OCI-LY3 (cell line): ENCODE measurements at regions not wholly inside any gene's neighbourhood (a gene's known extent, or its start where the extent isn't known, plus 50 kb on each side); places are given as distances from the start of the nearest gene placed in this dataset.

ENCODE experiments used
- H2AFZ ChIP-seq: fragments of 200-600, 300-600 bp; shearing (Covaris generic); 2 replicates; pipeline ENCODE4 v1.6.0; 2014; ENCODE audit warnings: antibody characterized with exemption, low read depth, low read length
- H3K27ac ChIP-seq: fragments of 200-600, 300-600 bp; sonication (generic); 2 replicates; pipeline ENCODE4 v1.5.1; 2014; ENCODE audit warnings: mild to moderate bottlenecking, low read length, moderate library complexity, mixed read lengths
- H3K27me3 ChIP-seq: fragments of 200-600, 300-600 bp; sonication (generic); 2 replicates; pipeline ENCODE4 v1.6.1; 2014; ENCODE audit warnings: low read depth, low read length, mixed read lengths
- H3K36me3 ChIP-seq: fragments of 200-600, 300-600 bp; sonication (generic); replicated peaks from 2 replicates; pipeline ENCODE3; 2014; ENCODE audit warnings: low read depth, low read length, mixed read lengths
- H3K4me1 ChIP-seq: fragments of 300-600, 200-600 bp; sonication (generic); 2 replicates; pipeline ENCODE4 v1.6.1; 2014; ENCODE audit warnings: low read length, mixed read lengths
- H3K4me2 ChIP-seq: fragments of 200-600, 300-600 bp; sonication (generic); 2 replicates; pipeline ENCODE4 v1.6.1; 2014; ENCODE audit warnings: low read length, mixed read lengths
- H3K4me3 ChIP-seq: fragments of 300-600, 200-600 bp; sonication (generic); 2 replicates; pipeline ENCODE4 v1.5.1; 2014; ENCODE audit warnings: antibody characterized with exemption, mild to moderate bottlenecking, low read length, moderate library complexity
- H3K79me2 ChIP-seq: fragments of 300-600, 200-600 bp; shearing (Covaris generic); 2 replicates; pipeline ENCODE4 v1.6.1; 2014; ENCODE audit warnings: mild to moderate bottlenecking, low read length, mixed read lengths
- H3K9ac ChIP-seq: fragments of 300-600, 200-600 bp; shearing (Covaris generic); 2 replicates; pipeline ENCODE4 v1.6.0; 2014; ENCODE audit warnings: mild to moderate bottlenecking, low read length, moderate library complexity
- H3K9me3 ChIP-seq: fragments of 200-600, 300-600 bp; shearing (Covaris generic); 2 replicates; pipeline ENCODE4 v1.6.1; 2014; ENCODE audit warnings: low read length, mixed read lengths; ENCODE audit not compliant: insufficient read depth
- H4K20me1 ChIP-seq: fragments of 200-600, 300-600 bp; sonication (generic); 2 replicates; pipeline ENCODE4 v1.6.1; 2016; ENCODE audit warnings: low read length, mixed read lengths; ENCODE audit not compliant: insufficient read depth
- EZH2phosphoT487 ChIP-seq: fragments of 200-600 bp; shearing (Covaris generic); IDR thresholded peaks from 2 replicates; pipeline ENCODE4 v1.6.1; 2018; ENCODE audit warnings: antibody characterized with exemption, mixed run types, low read depth
- TF ChIP-seq, protein P1 (sequence below): fragments of 200-600, 300-600 bp; sonication (generic); IDR thresholded peaks from 2 replicates; pipeline ENCODE4 v1.5.1; 2014; ENCODE audit warnings: antibody characterized with exemption, low read length, low read depth

DNA sequence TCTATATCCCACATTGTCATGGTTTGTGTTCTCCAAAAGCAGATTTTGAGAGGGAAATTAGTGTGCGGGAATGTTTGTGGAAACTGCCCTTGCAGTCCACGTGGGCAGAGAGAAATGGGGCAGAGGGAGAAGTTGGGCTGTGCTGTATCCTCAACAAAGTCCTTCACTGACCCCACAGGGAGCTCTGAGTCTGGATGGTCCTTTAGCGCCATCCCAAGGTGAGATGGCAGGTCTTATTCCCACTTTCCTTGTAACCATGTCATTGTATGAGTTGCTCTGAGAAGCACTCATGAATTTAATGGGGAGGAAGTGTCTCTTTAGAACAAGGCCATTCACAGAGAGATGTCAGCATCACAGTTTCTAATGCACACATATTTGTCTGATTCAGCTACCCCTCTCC, 127.1 kb downstream of the ANKRD18B start:
- no peak overlapping the region for H3K9ac ChIP-seq
- H3K4me1 ChIP-seq: no peaks in the 10 kb centered on the region
- no peaks in the 10 kb centered on the region for H3K9me3 ChIP-seq
- no peak overlapping the region for H3K4me2 ChIP-seq
- H3K36me3 ChIP-seq: no peaks in the 10 kb centered on the region
- no peak overlapping the region for H2AFZ ChIP-seq
- no peak overlapping the region for H3K27ac ChIP-seq
- H3K27me3 ChIP-seq: peaks cover 56% of the 10 kb centered on the region
- TF ChIP-seq, protein P1, sequence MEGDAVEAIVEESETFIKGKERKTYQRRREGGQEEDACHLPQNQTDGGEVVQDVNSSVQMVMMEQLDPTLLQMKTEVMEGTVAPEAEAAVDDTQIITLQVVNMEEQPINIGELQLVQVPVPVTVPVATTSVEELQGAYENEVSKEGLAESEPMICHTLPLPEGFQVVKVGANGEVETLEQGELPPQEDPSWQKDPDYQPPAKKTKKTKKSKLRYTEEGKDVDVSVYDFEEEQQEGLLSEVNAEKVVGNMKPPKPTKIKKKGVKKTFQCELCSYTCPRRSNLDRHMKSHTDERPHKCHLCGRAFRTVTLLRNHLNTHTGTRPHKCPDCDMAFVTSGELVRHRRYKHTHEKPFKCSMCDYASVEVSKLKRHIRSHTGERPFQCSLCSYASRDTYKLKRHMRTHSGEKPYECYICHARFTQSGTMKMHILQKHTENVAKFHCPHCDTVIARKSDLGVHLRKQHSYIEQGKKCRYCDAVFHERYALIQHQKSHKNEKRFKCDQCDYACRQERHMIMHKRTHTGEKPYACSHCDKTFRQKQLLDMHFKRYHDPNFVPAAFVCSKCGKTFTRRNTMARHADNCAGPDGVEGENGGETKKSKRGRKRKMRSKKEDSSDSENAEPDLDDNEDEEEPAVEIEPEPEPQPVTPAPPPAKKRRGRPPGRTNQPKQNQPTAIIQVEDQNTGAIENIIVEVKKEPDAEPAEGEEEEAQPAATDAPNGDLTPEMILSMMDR: no peak
- TF ChIP-seq EZH2phosphoT487: no peak
- H4K20me1 ChIP-seq: no peaks in the 10 kb centered on the region
- H3K4me3 ChIP-seq: no peak overlapping the region
- H3K79me2 ChIP-seq: no peaks in the 10 kb centered on the region

DNA sequence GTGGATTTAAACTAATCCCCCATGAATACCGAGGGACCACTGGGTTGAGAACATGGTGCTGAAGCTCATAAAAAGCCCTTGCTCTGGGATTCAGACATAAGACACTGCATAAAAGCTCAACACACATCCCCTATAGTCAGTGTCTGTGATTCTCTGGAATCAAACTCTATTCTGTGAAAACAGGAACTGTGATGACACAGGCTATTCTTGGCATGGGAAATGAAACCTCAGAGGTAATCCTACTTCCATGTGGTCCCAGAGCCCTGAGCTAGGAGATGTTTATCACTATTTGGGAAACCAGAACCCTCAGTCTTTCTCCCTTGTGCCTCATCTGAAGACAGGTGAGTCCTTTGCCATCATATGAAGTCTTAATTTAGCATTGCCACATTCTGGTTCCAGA, 135.4 kb upstream of the PRSS3 start:
- Histone ChIP-seq H3K36me3 (no peaks in the 10 kb centered on the region), H3K9me3 (no peaks in the 10 kb centered on the region), H4K20me1 (no peaks in the 10 kb centered on the region), H3K79me2 (no peaks in the 10 kb centered on the region), H3K27ac (no peak overlapping the region), H2AFZ (no peak overlapping the region), H3K4me1 (peaks cover 7% of the 10 kb centered on the region), H3K4me3 (no peak overlapping the region), H3K9ac (no peak overlapping the region), H3K4me2 (0 out of 2 replicates have a peak overlapping the region, but pooled peaks have one; percentile 1), H3K27me3 (peaks cover 13% of the 10 kb centered on the region)
- no peak for TF ChIP-seq EZH2phosphoT487
- TF ChIP-seq, protein P1: no peak

DNA sequence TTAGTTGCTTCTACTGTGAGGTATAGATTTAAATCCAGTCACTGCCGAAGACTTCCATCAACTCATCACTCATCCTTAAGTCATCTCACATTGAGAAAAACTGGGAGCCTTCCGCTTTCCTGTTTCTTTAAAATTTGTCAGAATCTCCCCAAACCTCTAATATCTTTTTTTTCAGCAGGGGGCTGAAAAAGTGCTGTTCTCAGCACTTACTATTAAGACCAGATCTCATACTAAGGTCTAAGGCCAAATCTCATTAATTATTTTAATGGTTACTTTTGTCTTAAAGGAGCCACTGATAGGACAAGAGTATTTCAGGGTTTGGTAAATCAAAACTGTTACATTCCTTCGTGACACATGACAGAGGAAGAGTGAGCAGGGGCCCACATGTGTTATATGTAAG, 134.6 kb upstream of the PRSS3 start:
- Histone ChIP-seq H3K27ac (no peak overlapping the region), H4K20me1 (no peaks in the 10 kb centered on the region), H3K4me2 (no peak overlapping the region), H3K9ac (no peak overlapping the region), H3K27me3 (peaks cover 6% of the 10 kb centered on the region; the same call in 1 of the 2 replicates), H3K36me3 (no peaks in the 10 kb centered on the region), H3K79me2 (no peaks in the 10 kb centered on the region), H3K4me1 (peaks cover 7% of the 10 kb centered on the region), H3K9me3 (no peaks in the 10 kb centered on the region), H3K4me3 (no peak overlapping the region), H2AFZ (no peak overlapping the region)
- no peak for TF ChIP-seq EZH2phosphoT487
- TF ChIP-seq, protein P1: no peak

DNA sequence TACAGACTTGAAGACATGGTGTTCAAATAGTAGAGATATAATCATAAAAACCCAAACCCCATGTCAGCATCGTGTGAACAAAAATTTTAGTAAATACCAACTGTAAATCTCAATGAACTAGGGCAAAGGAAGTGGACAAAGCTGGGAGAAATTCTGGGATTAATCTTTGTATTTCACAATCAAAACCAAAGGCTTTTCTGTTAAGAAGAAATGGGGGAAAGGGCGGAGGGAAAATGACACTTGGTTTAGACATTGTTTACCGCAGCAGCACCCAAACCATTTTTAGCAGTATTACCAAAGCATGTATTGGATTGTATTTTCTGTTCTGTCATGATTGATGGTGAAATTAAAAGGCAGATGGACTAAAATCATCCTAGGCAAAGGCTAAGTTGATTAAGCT, 134.2 kb upstream of the PRSS3 start:
- Histone ChIP-seq H2AFZ (no peak overlapping the region), H3K4me3 (no peak overlapping the region), H3K4me2 (no peak overlapping the region), H3K27ac (no peak overlapping the region), H3K9ac (no peak overlapping the region), H3K27me3 (peaks cover 6% of the 10 kb centered on the region; the same call in 1 of the 2 replicates), H3K79me2 (no peaks in the 10 kb centered on the region), H4K20me1 (no peaks in the 10 kb centered on the region), H3K9me3 (no peaks in the 10 kb centered on the region), H3K36me3 (no peaks in the 10 kb centered on the region), H3K4me1 (peaks cover 7% of the 10 kb centered on the region)
- TF ChIP-seq EZH2phosphoT487: no peak
- TF ChIP-seq, protein P1: no peak
